HEK293 (cell line): ENCODE measurements at regions not wholly inside any gene's neighbourhood (a gene's known extent, or its start where the extent isn't known, plus 50 kb on each side); places are given as distances from the start of the nearest gene placed in this dataset.

Experiments used
- CTCF ChIA-PET: fragments of 350-600 bp; formaldehyde crosslinking; extraction: SDS; loops from one replicate; lab custom pipeline; 2021; ENCODE audit warnings: antibody characterized with exemption; lab: Yijun Ruan, JAX
- POLR2A ChIA-PET: fragments of 300-600 bp; formaldehyde crosslinking; extraction: SDS; loops from one replicate; lab custom pipeline; 2020; ENCODE audit warnings: antibody characterized with exemption, inconsistent platforms; lab: Yijun Ruan, JAX
- H3K27ac ChIP-seq: fragments of 200-500 bp; sonication (Bioruptor generic); 2 replicates; pipeline ENCODE4 v1.5.1; 2014; ENCODE audit warnings: low read depth, low read length, control low read depth, inconsistent platforms; ENCODE audit errors: extremely low read depth
- H3K36me3 ChIP-seq, 2 experiments: fragments of 200-500 bp in 1 of 2; sonication (Bioruptor generic) in 1 of 2; 1 replicate in 1 of 2; 2 replicates in 1 of 2; pipeline ENCODE4 v1.5.1; 2014 to 2017; ENCODE audit warnings: inconsistent platforms in 2 of 2, low read length in 2 of 2; ENCODE audit not compliant: control insufficient read depth in 2 of 2, insufficient read depth in 1 of 2
- H3K4me1 ChIP-seq: fragments of 200-500 bp; sonication (Bioruptor generic); 2 replicates; pipeline ENCODE4 v1.5.1; 2014; ENCODE audit warnings: mild to moderate bottlenecking, low read length, inconsistent platforms; ENCODE audit not compliant: control insufficient read depth, insufficient read depth
- H3K4me3 ChIP-seq: 2 replicates; pipeline ENCODE4 v1.5.1; 2011; ENCODE audit warnings: low read depth, mild to moderate bottlenecking, control low read depth, low read length, moderate library complexity
- H3K9me3 ChIP-seq: fragments of 200-500 bp; sonication (Bioruptor generic); 2 replicates; pipeline ENCODE4 v1.5.1; 2014; ENCODE audit warnings: low read depth, low read length, inconsistent platforms; ENCODE audit not compliant: control insufficient read depth, insufficient read depth
- BCL11A ChIP-seq: fragments of 450-650 bp; formaldehyde crosslinking; IDR thresholded peaks from 2 replicates; pipeline ENCODE4 v1.5.1; 2016; ENCODE audit warnings: low read depth, missing biosample characterization, missing genetic modification characterization
- MYNN ChIP-seq: fragments of 450-650 bp; formaldehyde crosslinking; IDR thresholded peaks from 2 replicates; pipeline ENCODE4 v1.5.1; 2016; ENCODE audit warnings: missing biosample characterization, missing genetic modification characterization, borderline replicate concordance
- MZF1 ChIP-seq: fragments of 450-650 bp; formaldehyde crosslinking; IDR thresholded peaks from 2 replicates; pipeline ENCODE4 v1.5.1; 2017; ENCODE audit warnings: missing biosample characterization, missing genetic modification characterization, borderline replicate concordance
- SALL2 ChIP-seq: fragments of 450-650 bp; formaldehyde crosslinking; IDR thresholded peaks from 2 replicates; pipeline ENCODE4 v1.5.0; 2017; ENCODE audit warnings: missing biosample characterization, mild to moderate bottlenecking, missing genetic modification characterization, borderline replicate concordance
- SETDB1 ChIP-seq: IDR thresholded peaks from one replicate; pipeline ENCODE4 v1.6.1; 2017; ENCODE audit warnings: mild to moderate bottlenecking, low read length, moderate library complexity, mixed read lengths; ENCODE audit not compliant: insufficient read length
- ZBTB10 ChIP-seq: fragments of 450-650 bp; formaldehyde crosslinking; IDR thresholded peaks from 2 replicates; pipeline ENCODE4 v1.5.1; 2016; ENCODE audit warnings: missing biosample characterization, missing genetic modification characterization
- ZBTB44 ChIP-seq: fragments of 450-650 bp; IDR thresholded peaks from 2 replicates; pipeline ENCODE4 v1.5.1; 2018; ENCODE audit warnings: missing biosample characterization, mild to moderate bottlenecking, missing genetic modification characterization
- ZFP69B ChIP-seq: fragments of 450-650 bp; formaldehyde crosslinking; IDR thresholded peaks from 2 replicates; pipeline ENCODE4 v1.5.1; 2016; ENCODE audit warnings: missing biosample characterization, missing genetic modification characterization
- ZNF121 ChIP-seq: fragments of 450-650 bp; formaldehyde crosslinking; IDR thresholded peaks from 2 replicates; pipeline ENCODE4 v1.5.1; 2016; ENCODE audit warnings: missing biosample characterization, missing genetic modification characterization
- ZNF148 ChIP-seq: fragments of 450-650 bp; formaldehyde crosslinking; IDR thresholded peaks from 2 replicates; pipeline ENCODE4 v1.5.0; 2017; ENCODE audit warnings: missing biosample characterization, missing genetic modification characterization, borderline replicate concordance
- ZNF18 ChIP-seq: fragments of 450-650 bp; formaldehyde crosslinking; IDR thresholded peaks from 2 replicates; pipeline ENCODE4 v1.5.1; 2016; ENCODE audit warnings: missing biosample characterization, missing genetic modification characterization
- ZNF266 ChIP-seq: fragments of 450-650 bp; formaldehyde crosslinking; IDR thresholded peaks from 2 replicates; pipeline ENCODE4 v1.5.1; 2016; ENCODE audit warnings: missing biosample characterization, missing genetic modification characterization, low read depth
- ZNF37A ChIP-seq: fragments of 450-650 bp; IDR thresholded peaks from 2 replicates; pipeline ENCODE4 v1.5.1; 2018; ENCODE audit warnings: missing biosample characterization, missing genetic modification characterization
- ZNF423 ChIP-seq: fragments of 450-650 bp; formaldehyde crosslinking; IDR thresholded peaks from 2 replicates; pipeline ENCODE4 v1.5.1; 2016; ENCODE audit warnings: missing biosample characterization, missing genetic modification characterization
- ZNF433 ChIP-seq: fragments of 450-650 bp; formaldehyde crosslinking; IDR thresholded peaks from 2 replicates; pipeline ENCODE4 v1.5.1; 2016; ENCODE audit warnings: missing biosample characterization, missing genetic modification characterization, low read depth
- ZNF610 ChIP-seq: fragments of 450-650 bp; formaldehyde crosslinking; IDR thresholded peaks from 2 replicates; pipeline ENCODE4 v1.5.1; 2016; ENCODE audit warnings: missing biosample characterization, missing genetic modification characterization, borderline replicate concordance
- ZNF626 ChIP-seq: fragments of 450-650 bp; sonication (Bioruptor Pico); formaldehyde crosslinking; IDR thresholded peaks from 2 replicates; pipeline ENCODE4 v1.5.1; 2018; ENCODE audit warnings: missing biosample characterization, missing genetic modification characterization, inconsistent platforms
- ZNF747 ChIP-seq: fragments of 450-650 bp; formaldehyde crosslinking; IDR thresholded peaks from 2 replicates; pipeline ENCODE4 v1.5.1; 2016; ENCODE audit warnings: missing biosample characterization, missing genetic modification characterization

GRCh38 chr3:72193771-72194430 lies 409.0 kb upstream of the PROK2 start:
- H3K9me3 ChIP-seq, result no peaks in the 10 kb centered on the region
- no peaks in the 10 kb centered on the region for H3K36me3 ChIP-seq
- H3K4me3 ChIP-seq, result no peak overlapping the region
- TF ChIP-seq ZBTB10 (tag by site-specific recombination) (no peak), ZNF747 (no peak), ZNF626 (tag by site-specific recombination) (no peak), ZNF37A (tag by site-specific recombination) (no peak), ZBTB44 (no peak), BCL11A (tag by site-specific recombination) (no peak), ZNF121 (no peak), ZNF423 (tag by site-specific recombination) (no peak), ZNF433 (tag by site-specific recombination) (no peak), ZNF148 (tag by site-specific recombination) (no peak), MYNN (tag by site-specific recombination) (no peak), ZFP69B (tag by site-specific recombination) (no peak), MZF1 (tag by site-specific recombination) (no peak), ZNF18 (no peak), SALL2 (tag by site-specific recombination) (no peak), ZNF266 (tag by site-specific recombination) (no peak)
- no peaks in the 10 kb centered on the region for H3K4me1 ChIP-seq
- H3K27ac ChIP-seq, result no peak overlapping the region
- POLR2A ChIA-PET, result no interaction called here
- CTCF ChIA-PET, result interaction anchor here (0.6 kb wide), 1 partner anchor 20 kb away, joined by 3 read pairs; no protein-coding TSS in a partner anchor

GRCh38 chr3:72192572-72192971 lies 407.6 kb upstream of the PROK2 start:
- no peaks in the 10 kb centered on the region for H3K9me3 ChIP-seq
- H3K4me3 ChIP-seq, result no peak overlapping the region
- H3K27ac ChIP-seq, result no peak overlapping the region
- CTCF ChIA-PET, result interaction anchor here (0.7 kb wide), 1 partner anchor 893 kb away, joined by 3 read pairs; no protein-coding TSS in a partner anchor
- H3K4me1 ChIP-seq, result no peaks in the 10 kb centered on the region
- H3K36me3 ChIP-seq, result no peaks in the 10 kb centered on the region
- no peak for TF ChIP-seq ZNF610 (tag by site-specific recombination)
- TF ChIP-seq SETDB1, result peak; percentile 27
- POLR2A ChIA-PET, result no interaction called here
